ENCODE measurements at regions not wholly inside any gene's neighbourhood (a gene's known extent, or its start where the extent isn't known, plus 50 kb on each side); places are given as distances from the start of the nearest gene placed in this dataset.

- TF ChIP-seq CTCF (conservative IDR thresholded peaks at IDR 0.05) (no peak), ZFX (IDR thresholded peaks at IDR 0.05) (no peak)
- H3K27ac ChIP-seq = no peak overlapping the region
Observed at GRCh38 chr12:5138845-5139244, 95.2 kb downstream of the KCNA5 start.

- TF ChIP-seq CTCF (conservative IDR thresholded peaks at IDR 0.05) (no peak), ZFX (IDR thresholded peaks at IDR 0.05) (no peak)
- H3K27ac ChIP-seq = no peak overlapping the region
Observed at GRCh38 chr12:5139751-5140150, 96.1 kb downstream of the KCNA5 start.

- TF ChIP-seq CTCF (conservative IDR thresholded peaks at IDR 0.05) (no peak), ZFX (IDR thresholded peaks at IDR 0.05) (no peak)
- no peak overlapping the region for H3K27ac ChIP-seq
Observed at GRCh38 chr12:5140190-5140589, 96.5 kb downstream of the KCNA5 start.

- H3K27ac ChIP-seq = no peak overlapping the region
- TF ChIP-seq CTCF (conservative IDR thresholded peaks at IDR 0.05) (no peak), ZFX (IDR thresholded peaks at IDR 0.05) (no peak)
Observed at GRCh38 chr12:5148880-5149279, 105.2 kb downstream of the KCNA5 start.

GRCh38 chr12:5154091-5154490 lies 110.4 kb downstream of the KCNA5 start:
- no peak overlapping the region for H3K27ac ChIP-seq
- TF ChIP-seq ZFX (IDR thresholded peaks at IDR 0.05) (no peak), CTCF (conservative IDR thresholded peaks at IDR 0.05) (no peak)

- TF ChIP-seq CTCF (conservative IDR thresholded peaks at IDR 0.05) = no peak
- no peak for TF ChIP-seq ZFX (IDR thresholded peaks at IDR 0.05)
- H3K27ac ChIP-seq = no peak overlapping the region
Observed at GRCh38 chr12:5155866-5156265, 112.2 kb downstream of the KCNA5 start.

GRCh38 chr12:5160827-5161226 lies 117.1 kb downstream of the KCNA5 start:
- TF ChIP-seq CTCF (conservative IDR thresholded peaks at IDR 0.05) (no peak), ZFX (IDR thresholded peaks at IDR 0.05) (no peak)
- H3K27ac ChIP-seq = no peak overlapping the region

Data from C4-2B (cell line).